ENCODE measurements at regions not wholly inside any gene's neighbourhood (a gene's known extent, or its start where the extent isn't known, plus 50 kb on each side); places are given as distances from the start of the nearest gene placed in this dataset.

GRCh38 chr3:148168347-148168746 is 529.4 kb upstream of the AGTR1 start (continued):
- TF ChIP-seq REST (IDR thresholded peaks at IDR 0.05; ENCODE audit: unreplicated experiment) (no peak), ZNF462 (CRISPR knock-in tag; IDR thresholded peaks at IDR 0.05) (no peak)

GRCh38 chr3:148173851-148174250 is 523.9 kb upstream of the AGTR1 start:
- ATAC-seq (no peak), DNase-seq (ENCODE audit: low spot score) (no peak)
- H3K79me2 ChIP-seq (replicated peaks; ENCODE audit: insufficient read depth) = no peaks in the 10 kb centered on the region
- H3F3A ChIP-seq (replicated peaks; ENCODE audit: low read depth) = no peaks in the 10 kb centered on the region
- H2AFZ ChIP-seq = no peak overlapping the region
- H3K4me3 Mint-ChIP-seq = no peak overlapping the region
- no peaks in the 10 kb centered on the region for H3K4me1 ChIP-seq (ENCODE audit: insufficient read depth)
- peaks cover 3% of the 10 kb centered on the region; the same call in 1 of the 3 replicates for H3K9me3 Mint-ChIP-seq
- no peaks in the 10 kb centered on the region for H4K20me1 ChIP-seq (replicated peaks; ENCODE audit: insufficient read depth)
- H3K27me3 ChIP-seq (ENCODE audit: insufficient read depth) = no peaks in the 10 kb centered on the region
- H3K4me3 ChIP-seq = no peak overlapping the region
- H3K9me2 ChIP-seq (ENCODE audit: insufficient read depth) = no peaks in the 10 kb centered on the region
- peaks cover 3% of the 10 kb centered on the region; the same call in 2 of the 3 replicates for H3K4me1 Mint-ChIP-seq
- no peaks in the 10 kb centered on the region for H3K27me3 Mint-ChIP-seq (ENCODE audit: insufficient read depth, low read depth, poor library complexity)
- H3K36me3 ChIP-seq (ENCODE audit: insufficient read depth) = no peaks in the 10 kb centered on the region
- H3K36me3 Mint-ChIP-seq (ENCODE audit: low read depth) = no peaks in the 10 kb centered on the region
- H3K4me2 ChIP-seq = no peak overlapping the region
- H3K27ac Mint-ChIP-seq = no peak overlapping the region
- no peak overlapping the region for H3K27ac ChIP-seq (ENCODE audit: low read depth)
- TF ChIP-seq ETS1 (IDR thresholded peaks at IDR 0.05) = no peak
- TF ChIP-seq CTCF (conservative IDR thresholded peaks at IDR 0.05; ENCODE audit: low read depth in 2 of 2) = no peak
- no peak for TF ChIP-seq REST (IDR thresholded peaks at IDR 0.05; ENCODE audit: unreplicated experiment)
- no peak for TF ChIP-seq NANOG (IDR thresholded peaks at IDR 0.05; ENCODE audit: borderline replicate concordance)
- TF ChIP-seq STAT1 (IDR thresholded peaks at IDR 0.05; ENCODE audit: unreplicated experiment) = no peak

Data from GM23338 (cell line).